Endothelial cell of umbilical vein (primary cell): ENCODE measurements at regions not wholly inside any gene's neighbourhood (a gene's known extent, or its start where the extent isn't known, plus 50 kb on each side); places are given as distances from the start of the nearest gene placed in this dataset.

ENCODE experiments used
- BruUV-seq: library from RNA; stranded (reverse); fragments of 400-500 nt; replicated peaks from 2 replicates; lab custom pipeline; 2021; lab: Mats Ljungman, UMichigan
- CTCF ChIA-PET: fragments of 300-600, 350-600 bp; sonication (Branson Sonifier 250); formaldehyde crosslinking; loops from one replicate; lab custom pipeline; 2021; ENCODE audit warnings: antibody characterized with exemption, inconsistent platforms; lab: Charles Lee
- POLR2A ChIA-PET: fragments of 300-600, 350-600 bp; sonication (Branson Sonifier 250); formaldehyde crosslinking; loops from one replicate; lab custom pipeline; 2021; ENCODE audit warnings: antibody characterized with exemption, inconsistent platforms; lab: Charles Lee
- DNase-seq: peaks from one replicate; pipeline ENCODE4 v3.0.0-alpha.2; 2011; ENCODE audit warnings: low read depth, low spot score
- FAIRE-seq: peaks from 2 replicates; lab custom pipeline; 2011; peaks lifted over from hg19 to GRCh38; lab: Jason Lieb, UNC
- H2AFZ ChIP-seq: 2 replicates; pipeline ENCODE4 v1.6.0; 2012; ENCODE audit warnings: low read depth, low read length, control low read depth, inconsistent platforms
- H3K27ac ChIP-seq: 2 replicates; pipeline ENCODE4 v1.5.1; 2011; ENCODE audit warnings: low read depth, mild to moderate bottlenecking, control low read depth, low read length, moderate library complexity; ENCODE audit not compliant: insufficient read depth
- H3K27me3 ChIP-seq, 2 experiments: 2 replicates each; pipeline versions ENCODE4 v1.6.0 to v1.6.1; 2011; ENCODE audit warnings: low read length in 2 of 2, mixed read lengths in 1 of 2; ENCODE audit not compliant: control insufficient read depth in 2 of 2, insufficient read depth in 2 of 2
- H3K36me3 ChIP-seq, 2 experiments: 2 replicates in 1 of 2; 3 replicates in 1 of 2; pipeline ENCODE4 v1.5.1; 2011; ENCODE audit warnings: low read length in 2 of 2, mild to moderate bottlenecking in 1 of 2, moderate library complexity in 1 of 2; ENCODE audit not compliant: control insufficient read depth in 2 of 2, insufficient read depth in 2 of 2; ENCODE audit errors: extremely low read depth in 1 of 2
- H3K4me1 ChIP-seq: 3 replicates; pipeline ENCODE4 v1.5.1; 2011; ENCODE audit warnings: mild to moderate bottlenecking, low read length; ENCODE audit not compliant: control insufficient read depth, insufficient read depth; ENCODE audit errors: extremely low read depth
- H3K4me2 ChIP-seq: 2 replicates; pipeline ENCODE4 v1.6.1; 2011; ENCODE audit warnings: low read length, control low read depth, mixed read lengths; ENCODE audit not compliant: insufficient read depth
- H3K4me3 ChIP-seq, 3 experiments: fragments of 200-600 bp in 1 of 3; sonication (generic), shearing (Covaris generic) in 1 of 3; replicated peaks in 1 of 3; 2 replicates each; pipeline ENCODE4 v1.5.1; 2011 to 2016; ENCODE audit warnings: control low read depth in 3 of 3, low read length in 3 of 3, mild to moderate bottlenecking in 2 of 3, inconsistent platforms in 1 of 3, low read depth in 1 of 3, moderate library complexity in 1 of 3; ENCODE audit not compliant: insufficient read depth in 1 of 3
- H3K79me2 ChIP-seq: 2 replicates; pipeline ENCODE4 v1.6.0; 2012; ENCODE audit warnings: low read length, inconsistent platforms; ENCODE audit not compliant: control insufficient read depth, insufficient read depth
- H3K9ac ChIP-seq: replicated peaks from 2 replicates; pipeline ENCODE3; 2011; ENCODE audit warnings: low read length, control low read depth; ENCODE audit not compliant: insufficient read depth; ENCODE audit errors: extremely low read depth
- H3K9me1 ChIP-seq: replicated peaks from 3 replicates; pipeline ENCODE4 v1.6.0; 2011; ENCODE audit warnings: mild to moderate bottlenecking, low read length; ENCODE audit not compliant: control insufficient read depth, insufficient read depth; ENCODE audit errors: extremely low read depth
- H3K9me3 ChIP-seq: replicated peaks from 2 replicates; pipeline ENCODE4 v1.5.1; 2012; ENCODE audit warnings: low read length, inconsistent platforms; ENCODE audit not compliant: control insufficient read depth, insufficient read depth
- H4K20me1 ChIP-seq: replicated peaks from 2 replicates; pipeline ENCODE3; 2011; ENCODE audit warnings: mild to moderate bottlenecking, low read length; ENCODE audit not compliant: control insufficient read depth, insufficient read depth; ENCODE audit errors: extremely low read depth
- CTCF ChIP-seq, 2 donors: IDR thresholded peaks; 1 replicate in 1 of 2; 2 replicates in 1 of 2; pipeline ENCODE4 v1.5.1; 2011; ENCODE audit warnings: low read length in 2 of 2, mild to moderate bottlenecking in 2 of 2, moderate library complexity in 2 of 2, control low read depth in 1 of 2, inconsistent platforms in 1 of 2, low read depth in 1 of 2; ENCODE audit not compliant: insufficient read depth in 1 of 2; ENCODE audit errors: extremely low read depth in 1 of 2
- EZH2 ChIP-seq: IDR thresholded peaks from 2 replicates; pipeline ENCODE4 v1.6.1; 2012; ENCODE audit warnings: borderline replicate concordance, low read depth, mild to moderate bottlenecking, moderate library complexity, low read length, inconsistent platforms; ENCODE audit not compliant: severe bottlenecking
- FOS ChIP-seq: IDR thresholded peaks from 2 replicates; pipeline ENCODE4 v1.6.1; 2011; ENCODE audit warnings: mild to moderate bottlenecking, low read length, moderate library complexity, borderline replicate concordance; ENCODE audit not compliant: insufficient read depth
- GATA2 ChIP-seq: IDR thresholded peaks from 2 replicates; pipeline ENCODE4 v1.7.0; 2011; ENCODE audit warnings: low read depth, mild to moderate bottlenecking, moderate library complexity, mixed read lengths, low read length; ENCODE audit not compliant: insufficient read length, insufficient read depth
- JUN ChIP-seq: IDR thresholded peaks from 2 replicates; pipeline ENCODE4 v1.6.1; 2011; ENCODE audit warnings: borderline replicate concordance, low read depth; ENCODE audit not compliant: insufficient read length, insufficient read depth
- MAX ChIP-seq: IDR thresholded peaks from 2 replicates; pipeline ENCODE4 v1.6.1; 2011; ENCODE audit not compliant: insufficient read depth, insufficient read length
- MYC ChIP-seq: IDR thresholded peaks from one replicate; pipeline ENCODE4 v1.6.1; 2011; ENCODE audit warnings: mild to moderate bottlenecking, low read depth, low read length
- POLR2A ChIP-seq: IDR thresholded peaks from 2 replicates; pipeline ENCODE4 v1.6.1; 2012; ENCODE audit warnings: low read depth, mild to moderate bottlenecking, control low read depth, low read length
- POLR2AphosphoS5 ChIP-seq: IDR thresholded peaks from 2 replicates; pipeline ENCODE4 v1.6.1; 2012; ENCODE audit warnings: low read depth, mild to moderate bottlenecking, control low read depth, low read length, moderate library complexity; ENCODE audit not compliant: insufficient read depth
- dilution Hi-C: fragments of 300-500 bp; cut with MboI; formaldehyde crosslinking; loops from one replicate; pipeline ENCODE4 v1.15.0; 2019; ENCODE audit warnings: low sequenced_read_pairs; ENCODE audit not compliant: extremely low pct_ligation_motif_present
- intact Hi-C: fragments of 100-400 bp; cut with micrococcal nuclease; formaldehyde crosslinking; loops from one replicate; pipeline ENCODE4 v1.10.0; 2022

- H4K20me1 ChIP-seq = no peaks in the 10 kb centered on the region
- TF ChIP-seq CTCF (IDR thresholded peaks at IDR 0.05; ENCODE audit: extremely low read depth in 1 of 2, insufficient read depth in 1 of 2, low read depth in 1 of 2, low read length in 2 of 2) (no peak), JUN (no peak), MAX (no peak), POLR2AphosphoS5 (no peak), POLR2A (no peak), GATA2 (no peak), MYC (no peak), EZH2 (no peak), FOS (no peak)
- dilution Hi-C loops = no loop called here
- BruUV-seq = no TSS peak
- H3K9ac ChIP-seq = no peak overlapping the region
- no peak overlapping the region for H3K27ac ChIP-seq
- H2AFZ ChIP-seq = no peak overlapping the region
- no peaks in the 10 kb centered on the region for H3K27me3 ChIP-seq
- no peak overlapping the region for H3K4me2 ChIP-seq
- intact Hi-C loops = loop anchor here (5.0 kb wide), 2 partner anchors 272 to 472 kb away; no protein-coding TSS in a partner anchor
- DNase-seq (no peak), FAIRE-seq (no peak)
- ChIA-PET POLR2A (no interaction called here), CTCF (no interaction called here)
- H3K36me3 ChIP-seq = no peaks in the 10 kb centered on the region
- no peaks in the 10 kb centered on the region for H3K9me1 ChIP-seq
- no peak overlapping the region for H3K4me3 ChIP-seq
- H3K4me1 ChIP-seq = no peaks in the 10 kb centered on the region
- no peaks in the 10 kb centered on the region for H3K9me3 ChIP-seq
- no peaks in the 10 kb centered on the region for H3K79me2 ChIP-seq
These were observed 338.8 kb downstream of the MATN1 start for GRCh38 chr1:30384286-30385245.
